ENCODE measurements at regions not wholly inside any gene's neighbourhood (a gene's known extent, or its start where the extent isn't known, plus 50 kb on each side); places are given as distances from the start of the nearest gene placed in this dataset.

DNA sequence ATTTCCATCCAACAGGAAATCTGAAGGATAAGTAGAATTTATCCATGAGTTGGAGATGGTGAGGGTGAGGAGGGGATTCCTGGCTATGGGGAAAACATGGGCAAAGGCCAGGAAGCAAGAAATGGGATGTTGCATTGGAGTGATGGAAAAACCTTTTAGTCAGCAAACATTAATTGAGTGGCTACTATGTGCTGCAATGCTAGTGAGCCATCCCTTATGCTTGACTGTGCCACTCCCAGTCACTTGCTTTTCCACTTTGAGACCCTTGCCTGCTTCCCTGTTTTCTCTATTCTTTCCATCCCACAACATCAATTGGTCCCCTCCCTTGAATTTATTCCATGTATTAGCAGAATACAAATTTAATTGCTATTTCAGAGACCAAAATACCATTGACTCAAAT lies 252.7 kb upstream of the HABP2 start:
- ATAC-seq (no peak), DNase-seq (no peak)
- H3K4me1 ChIP-seq: no peaks in the 10 kb centered on the region
- no peaks in the 10 kb centered on the region for H3K36me3 ChIP-seq (ENCODE audit: insufficient read depth in 1 of 2, low read depth in 1 of 2)
- H3K4me3 ChIP-seq: no peak overlapping the region
- no peaks in the 10 kb centered on the region for H3K9me3 ChIP-seq
- intact Hi-C loops (cut with DNase I): no loop called here
- H3K27ac ChIP-seq: no peak overlapping the region
- no peak for TF ChIP-seq CTCF (IDR thresholded peaks at IDR 0.05)
- H3K27me3 ChIP-seq (ENCODE audit: insufficient read depth in 3 of 3, low read length in 2 of 3): no peaks in the 10 kb centered on the region

DNA sequence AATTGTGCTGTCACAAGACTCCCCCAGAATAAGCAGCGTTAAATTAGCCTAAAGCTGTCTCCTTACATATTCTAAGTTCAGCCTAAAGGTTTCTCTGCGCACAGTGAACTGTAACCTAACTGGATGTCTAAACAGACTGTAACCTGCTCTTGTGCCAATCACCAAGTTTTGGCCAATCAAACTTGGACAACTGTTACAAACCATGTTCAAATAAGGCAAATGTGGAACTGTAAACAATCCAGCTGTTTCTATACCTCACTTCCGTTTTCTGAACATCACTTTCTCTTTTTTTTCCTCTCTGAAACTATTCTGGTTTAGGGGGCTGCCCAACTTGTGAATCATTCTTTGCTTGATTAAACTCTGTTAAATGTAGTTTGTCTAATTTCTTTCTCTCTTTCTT lies 252.2 kb upstream of the HABP2 start:
- ATAC-seq (no peak), DNase-seq (no peak)
- Histone ChIP-seq H3K4me1 (no peaks in the 10 kb centered on the region), H3K4me3 (no peak overlapping the region), H3K9me3 (no peaks in the 10 kb centered on the region), H3K36me3 (ENCODE audit: insufficient read depth in 1 of 2, low read depth in 1 of 2) (no peaks in the 10 kb centered on the region), H3K27me3 (ENCODE audit: insufficient read depth in 3 of 3, low read length in 2 of 3) (no peaks in the 10 kb centered on the region), H3K27ac (no peak overlapping the region)
- 91 to 94% (median 91%) methylated on average over 3 of the region's 3 CpGs for WGBS, 3 donors
- no peak for TF ChIP-seq CTCF (IDR thresholded peaks at IDR 0.05)
- intact Hi-C loops (cut with DNase I): no loop called here

- ATAC-seq (no peak), DNase-seq (no peak)
- no peak for TF ChIP-seq CTCF (IDR thresholded peaks at IDR 0.05)
- intact Hi-C loops (cut with DNase I): no loop called here
- no peak overlapping the region for H3K27ac ChIP-seq
- no peaks in the 10 kb centered on the region for H3K27me3 ChIP-seq (ENCODE audit: insufficient read depth in 3 of 3, low read length in 2 of 3)
- H3K36me3 ChIP-seq (ENCODE audit: insufficient read depth in 1 of 2, low read depth in 1 of 2): no peaks in the 10 kb centered on the region
- no peaks in the 10 kb centered on the region for H3K4me1 ChIP-seq
- H3K4me3 ChIP-seq: no peak overlapping the region
- H3K9me3 ChIP-seq: no peaks in the 10 kb centered on the region
- WGBS, 3 donors: 70 to 77% (median 75%) methylated on average over 7 of the region's 7 CpGs
These were observed 251.4 kb upstream of the HABP2 start for GRCh38 chr10:113301342-113301984.

- no peaks in the 10 kb centered on the region for H3K9me3 ChIP-seq
- DNase-seq (no peak), ATAC-seq (no peak)
- no peaks in the 10 kb centered on the region for H3K27me3 ChIP-seq (ENCODE audit: insufficient read depth in 3 of 3, low read length in 2 of 3)
- H3K27ac ChIP-seq: no peak overlapping the region
- no peak for TF ChIP-seq CTCF (IDR thresholded peaks at IDR 0.05)
- H3K36me3 ChIP-seq (ENCODE audit: insufficient read depth in 1 of 2, low read depth in 1 of 2): no peaks in the 10 kb centered on the region
- WGBS, 3 donors: 92 to 95% (median 93%) methylated on average over 3 of the region's 3 CpGs
- no peak overlapping the region for H3K4me3 ChIP-seq
- H3K4me1 ChIP-seq: no peaks in the 10 kb centered on the region
- intact Hi-C loops (cut with DNase I): no loop called here
These were observed 250.8 kb upstream of the HABP2 start for GRCh38 chr10:113302062-113302461.

- TF ChIP-seq CTCF (IDR thresholded peaks at IDR 0.05): no peak
- Histone ChIP-seq H3K27ac (no peak overlapping the region), H3K4me3 (no peak overlapping the region), H3K9me3 (no peaks in the 10 kb centered on the region), H3K36me3 (ENCODE audit: insufficient read depth in 1 of 2, low read depth in 1 of 2) (no peaks in the 10 kb centered on the region), H3K27me3 (ENCODE audit: insufficient read depth in 3 of 3, low read length in 2 of 3) (no peaks in the 10 kb centered on the region), H3K4me1 (no peaks in the 10 kb centered on the region)
- 75 to 79% (median 75%) methylated on average over 7 of the region's 7 CpGs for WGBS, 3 donors
- ATAC-seq: no peak
- no peak for DNase-seq
- intact Hi-C loops (cut with DNase I): no loop called here
These were observed 249.2 kb upstream of the HABP2 start for GRCh38 chr10:113303544-113304146.

Data from psoas muscle (tissue), 7 donors.